GM12873 (cell line): ENCODE measurements at regions not wholly inside any gene's neighbourhood (a gene's known extent, or its start where the extent isn't known, plus 50 kb on each side); places are given as distances from the start of the nearest gene placed in this dataset.

ENCODE experiments used
- CTCF ChIP-seq: IDR thresholded peaks from 2 replicates; pipeline ENCODE4 v1.5.1; 2012; ENCODE audit warnings: low read depth, mild to moderate bottlenecking, moderate library complexity, low read length, control low read depth; ENCODE audit not compliant: insufficient read depth; ENCODE audit errors: missing control alignments

DNA sequence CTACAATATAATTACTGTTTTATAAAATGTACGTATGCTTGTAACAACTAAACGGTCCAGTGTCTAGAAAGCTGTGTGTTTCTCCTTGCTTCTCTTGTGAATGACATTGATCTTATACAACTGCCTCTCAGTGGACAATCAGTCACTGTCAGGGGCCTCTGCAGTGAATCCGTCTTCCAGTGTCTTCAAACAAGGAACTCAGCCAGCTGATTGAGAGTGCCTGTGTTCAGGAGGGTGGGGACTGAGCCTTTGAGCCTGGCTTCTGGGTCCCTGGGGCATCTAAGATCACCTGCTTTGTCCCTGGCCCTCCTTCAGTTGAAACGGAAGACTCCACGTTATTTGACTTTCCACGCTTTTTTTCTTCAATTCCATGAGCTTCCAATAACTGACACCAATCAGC is 133.1 kb upstream of the SFSWAP start:
- no peak for TF ChIP-seq CTCF

DNA sequence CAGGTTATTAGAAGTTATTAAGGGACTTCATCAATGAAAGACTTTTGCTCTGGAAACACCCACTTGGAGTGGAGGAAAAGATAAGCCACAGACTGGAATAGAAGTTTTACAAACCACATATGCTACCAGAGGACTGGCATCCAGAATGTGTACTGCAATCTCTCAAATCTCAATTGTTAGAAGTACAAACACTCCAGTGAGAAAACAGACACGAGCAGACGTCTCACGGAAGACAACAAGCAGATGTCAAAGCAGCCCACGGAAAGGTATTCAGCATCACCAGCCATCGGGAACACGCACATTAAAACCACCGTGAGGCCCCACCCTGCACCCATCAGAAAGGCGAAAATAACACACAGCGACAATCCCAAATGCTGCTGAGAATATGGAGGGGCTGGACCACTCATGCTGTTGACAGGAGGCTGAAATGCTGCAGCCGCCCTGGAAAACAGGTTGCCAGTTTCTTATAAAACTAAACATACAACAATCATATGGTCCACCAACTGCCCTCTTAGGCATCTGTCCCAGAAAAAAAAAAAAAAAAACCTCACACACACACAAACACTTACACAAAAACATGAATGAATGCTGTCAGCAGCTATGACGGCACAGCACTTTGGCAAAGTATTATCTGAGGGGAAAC is 131.9 kb upstream of the SFSWAP start:
- no peak for TF ChIP-seq CTCF

GRCh38 chr12:131583090-131583712 is 127.7 kb upstream of the SFSWAP start:
- no peak for TF ChIP-seq CTCF

GRCh38 chr12:131586269-131586668 is 124.6 kb upstream of the SFSWAP start:
- TF ChIP-seq CTCF: no peak

DNA sequence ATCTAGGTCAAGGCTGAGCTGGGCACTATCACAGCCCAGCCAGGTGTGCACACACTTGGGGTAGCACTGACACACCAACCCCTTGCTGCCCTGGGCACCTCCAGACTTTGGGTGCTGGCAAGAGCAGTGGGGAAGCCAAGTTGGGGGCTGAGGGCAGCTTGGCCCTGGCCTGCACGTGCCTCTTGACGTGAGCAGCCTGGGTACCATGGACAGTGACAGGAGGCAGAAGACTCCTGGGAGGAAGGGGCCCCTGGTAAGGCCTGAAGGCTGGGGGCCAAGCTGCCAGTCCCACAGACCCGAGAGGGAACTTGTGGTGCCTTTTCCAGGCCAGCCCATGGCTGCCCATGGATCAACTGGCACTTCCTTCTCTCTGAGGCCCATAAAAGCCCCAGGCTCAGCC is 124.1 kb upstream of the SFSWAP start:
- TF ChIP-seq CTCF: no peak

DNA sequence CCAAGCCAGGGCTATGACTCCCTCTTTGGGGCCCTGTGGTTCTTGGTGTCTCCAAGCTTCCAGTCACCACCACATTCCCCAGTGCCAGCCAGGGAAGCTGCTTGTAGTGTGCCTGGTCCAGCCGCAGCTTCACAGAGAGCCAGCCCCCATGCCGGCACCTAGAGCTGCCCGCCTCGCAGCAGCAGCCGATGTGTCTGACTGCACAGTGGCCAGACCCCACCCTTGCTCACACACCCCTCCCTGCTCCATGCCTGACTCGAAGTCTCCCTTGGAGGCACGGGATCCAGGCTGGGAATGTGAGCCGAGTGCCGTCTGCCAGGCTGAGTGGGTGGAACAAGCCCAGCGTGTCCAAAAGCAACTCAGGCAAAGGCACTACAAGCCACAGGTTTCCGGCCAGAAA is 123.3 kb upstream of the SFSWAP start:
- TF ChIP-seq CTCF: no peak

GRCh38 chr12:131589221-131589897 is 121.5 kb upstream of the SFSWAP start:
- TF ChIP-seq CTCF: no peak
